ENCODE measurements at regions not wholly inside any gene's neighbourhood (a gene's known extent, or its start where the extent isn't known, plus 50 kb on each side); places are given as distances from the start of the nearest gene placed in this dataset.
"Not testable (repeated sequence)": the region's sequence is repeated elsewhere in the genome, so short reads cannot be mapped to it uniquely, and the experiment has no call there.

GRCh38 chr12:13562915-13563742, 366.6 kb downstream of the EMP1 start:
- no peak for DNase-seq

- no peak for DNase-seq
These were observed 365.4 kb downstream of the EMP1 start for GRCh38 chr12:13561923-13562322.

GRCh38 chr12:13559318-13559978, 362.9 kb downstream of the EMP1 start:
- DNase-seq: no peak

- DNase-seq: no peak
These were observed 356.3 kb downstream of the EMP1 start for GRCh38 chr12:13552830-13553229.

- DNase-seq: no peak
These were observed 350.8 kb downstream of the EMP1 start for GRCh38 chr12:13547283-13547682.

GRCh38 chr12:13546231-13546630, 349.7 kb downstream of the EMP1 start:
- DNase-seq: no peak

- DNase-seq: peak; percentile 21
These were observed 342.5 kb downstream of the EMP1 start for GRCh38 chr12:13539051-13539450.

GRCh38 chr12:13538136-13538535, 341.6 kb downstream of the EMP1 start:
- no peak for DNase-seq

- no peak for DNase-seq
These were observed 341.1 kb downstream of the EMP1 start for GRCh38 chr12:13537623-13538022.

GRCh38 chr12:13536219-13536910, 339.8 kb downstream of the EMP1 start:
- no peak for DNase-seq

- peak; percentile 89 for DNase-seq
These were observed 338.3 kb downstream of the EMP1 start for GRCh38 chr12:13534645-13535398.

GRCh38 chr12:13534242-13534641, 337.7 kb downstream of the EMP1 start:
- DNase-seq: no peak

- no peak for DNase-seq
These were observed 334.4 kb downstream of the EMP1 start for GRCh38 chr12:13530966-13531365.

- not testable (repeated sequence) for DNase-seq
These were observed 329.8 kb downstream of the EMP1 start for GRCh38 chr12:13526185-13526921.

GRCh38 chr12:13523536-13524307, 327.2 kb downstream of the EMP1 start:
- no peak for DNase-seq

- DNase-seq: not testable (repeated sequence)
These were observed 321.5 kb downstream of the EMP1 start for GRCh38 chr12:13518034-13518433.

GRCh38 chr12:13509740-13510139, 313.2 kb downstream of the EMP1 start:
- no peak for DNase-seq

- no peak for DNase-seq
These were observed 309.1 kb downstream of the EMP1 start for GRCh38 chr12:13505636-13506035.

- DNase-seq: no peak
These were observed 308.7 kb downstream of the EMP1 start for GRCh38 chr12:13505224-13505623.

- no peak for DNase-seq
These were observed 308.2 kb downstream of the EMP1 start for GRCh38 chr12:13504736-13505135.

- DNase-seq: peak; percentile 20
These were observed 307.5 kb downstream of the EMP1 start for GRCh38 chr12:13504074-13504473.

Data from tongue (tissue), 1 donor.